Heart left ventricle (tissue), 16 donors: ENCODE measurements at regions not wholly inside any gene's neighbourhood (a gene's known extent, or its start where the extent isn't known, plus 50 kb on each side); places are given as distances from the start of the nearest gene placed in this dataset.

Experiments
- ATAC-seq, 4 donors: fragments of 200-7000 bp; cut with Tn5 transposase; one replicate each; pipeline ENCODE4 v1.9.1; 2020 to 2022; ENCODE audit warnings: moderate library complexity in 4 of 4, mild to moderate bottlenecking in 3 of 4, moderate number of reproducible peaks in 1 of 4
- DNase-seq, 5 donors: peaks; one replicate each; pipeline ENCODE4 v3.0.0-alpha.2; 2020
- H3K27ac ChIP-seq, 12 donors: fragments of 200-600 bp; sonication (generic) in 4 of 12; one replicate each; pipeline versions ENCODE4 v1.5.0 to v1.8.0; 2016 to 2022; ENCODE audit warnings: mild to moderate bottlenecking in 2 of 12
- H3K27me3 ChIP-seq, 9 donors: fragments of 200-600 bp; sonication (generic) in 2 of 9; one replicate each; pipeline versions ENCODE4 v1.5.1 to v1.8.0; 2016 to 2022; ENCODE audit warnings: mild to moderate bottlenecking in 3 of 9
- H3K36me3 ChIP-seq, 9 donors: fragments of 200-600 bp; sonication (generic) in 2 of 9; one replicate each; pipeline versions ENCODE4 v1.5.0 to v1.8.0; 2018 to 2022; ENCODE audit warnings: mild to moderate bottlenecking in 2 of 9
- H3K4me1 ChIP-seq, 12 donors: fragments of 200-600 bp; sonication (generic) in 4 of 12; one replicate each; pipeline versions ENCODE4 v1.5.0 to v1.8.0; 2016 to 2022; ENCODE audit warnings: mild to moderate bottlenecking in 3 of 12
- H3K4me3 ChIP-seq, 12 donors: fragments of 200-600 bp; sonication (generic) in 4 of 12; one replicate each; pipeline versions ENCODE4 v1.5.0 to v1.8.0; 2017 to 2022; ENCODE audit warnings: mild to moderate bottlenecking in 9 of 12, moderate library complexity in 4 of 12
- H3K9me3 ChIP-seq, 12 donors: fragments of 200-600 bp; sonication (generic) in 4 of 12; one replicate each; pipeline versions ENCODE4 v1.5.0 to v1.8.0; 2016 to 2022; ENCODE audit warnings: mild to moderate bottlenecking in 1 of 12
- CTCF ChIP-seq, 12 donors: fragments of 200-600 bp; sonication (generic) in 4 of 12; IDR thresholded peaks; one replicate each; pipeline versions ENCODE4 v1.5.0 to v1.8.0; 2018 to 2022; ENCODE audit warnings: antibody characterized with exemption in 12 of 12, mild to moderate bottlenecking in 5 of 12
- POLR2A ChIP-seq, 2 donors: fragments of 450-650 bp; IDR thresholded peaks; one replicate each; pipeline ENCODE4 v1.6.1; 2017; ENCODE audit warnings: antibody characterized with exemption in 2 of 2, mild to moderate bottlenecking in 2 of 2, moderate library complexity in 2 of 2
- WGBS, 4 donors: extraction: QIAGEN DNeasy Blood & Tissue Kit in 2 of 4; methylation state at CpG; one replicate each; pipeline versions ENCODE4 v1.1.5 to v1.1.7; 2013 to 2018; 5-methylcytosine and 5-hydroxymethylcytosine counted together
- intact Hi-C, 10 donors: fragments of 100-400 bp; cut with DNase I; formaldehyde crosslinking; loops; one replicate each; pipeline versions ENCODE4 v1.11.1 to v1.14.2; 2022
- donor health status: ischemic (EF 13 %, LVEDD 7.1; RV severe dilation, severe dysfunction).
- donor health status: healthy with polysubstance abuse.
- donor health status: DM: no; HTN: yes; CAD: no.
- donor health status: DM: no; HTN: no; CAD: no.
- donor health status: ischemic (EF 25% LVEDD 6.9; RV normal size, moderate dysfunction).
- donor health status: ischemic (EF 25% LVEDD 5.7; RV mildly dilated, moderate dysfunction).
- donor health status: healthy.
- donor health status: DM: yes; HTN: yes; CAD: no.
- donor health status: ischemic (EF 35%, LVEDD 5.7; RV mildly dilated, moderate dysfunction).
- donor health status: nonischemic (EF 11% LVEDD 7.7; RV severe dilation, severe dysfunction).
- donor health status: DM: yes; HTN: yes; CAD: no.
- donor health status: PGD.
- donor health status: ischemic (EF 29% LVEDD 5.4; RV normal size, mild dysfunction).
- donor health status: nonischemic (EF 23%, LVEDD 6.1; RV moderate dilation, normal function).

- intact Hi-C loops = loop anchor here in 1 of 10 donors (5.0 kb wide), 1 partner anchor 272 kb away; no protein-coding TSS in a partner anchor
- no peak overlapping the region for H3K4me3 ChIP-seq
- peaks cover 0 to 4% (median 0%) of the 10 kb centered on the region in 12 donors for H3K9me3 ChIP-seq
- H3K27me3 ChIP-seq = no peaks in the 10 kb centered on the region
- no peak for TF ChIP-seq CTCF (IDR thresholded peaks at IDR 0.05)
- no peak for TF ChIP-seq POLR2A (IDR thresholded peaks at IDR 0.05)
- no peak overlapping the region for H3K27ac ChIP-seq
- ATAC-seq (no peak), DNase-seq (no peak)
- 34 to 45% (median 38%) methylated on average over 1 of the region's 1 CpG for WGBS, 4 donors
- H3K4me1 ChIP-seq = peaks cover 0 to 7% (median 0%) of the 10 kb centered on the region in 12 donors
- no peaks in the 10 kb centered on the region for H3K36me3 ChIP-seq
These were observed 1194.6 kb downstream of the ADGRL3 start for GRCh38 chr4:62394766-62395165.

- H3K36me3 ChIP-seq = no peaks in the 10 kb centered on the region
- WGBS, 4 donors = 71 to 83% (median 77%) methylated on average over 3 of the region's 3 CpGs
- intact Hi-C loops = no loop called here
- no peak for ATAC-seq
- TF ChIP-seq CTCF (IDR thresholded peaks at IDR 0.05) (no peak), POLR2A (IDR thresholded peaks at IDR 0.05) (no peak)
- no peaks in the 10 kb centered on the region for H3K9me3 ChIP-seq
- no peak overlapping the region for H3K27ac ChIP-seq
- no peak for DNase-seq
- no peaks in the 10 kb centered on the region for H3K4me1 ChIP-seq
- H3K27me3 ChIP-seq = no peaks in the 10 kb centered on the region
- H3K4me3 ChIP-seq = no peak overlapping the region
These were observed 1187.7 kb downstream of the ADGRL3 start for GRCh38 chr4:62387808-62388207.

GRCh38 chr4:62377700-62378099 is 1177.6 kb downstream of the ADGRL3 start:
- H3K9me3 ChIP-seq = peaks cover 0 to 5% (median 0%) of the 10 kb centered on the region in 12 donors
- H3K27ac ChIP-seq = no peak overlapping the region
- H3K4me1 ChIP-seq = no peaks in the 10 kb centered on the region
- DNase-seq (no peak), ATAC-seq (no peak)
- intact Hi-C loops = no loop called here
- no peaks in the 10 kb centered on the region for H3K36me3 ChIP-seq
- no peak for TF ChIP-seq CTCF (IDR thresholded peaks at IDR 0.05)
- no peak for TF ChIP-seq POLR2A (IDR thresholded peaks at IDR 0.05)
- H3K27me3 ChIP-seq = no peaks in the 10 kb centered on the region
- no peak overlapping the region for H3K4me3 ChIP-seq

GRCh38 chr4:62377245-62377644 is 1177.1 kb downstream of the ADGRL3 start:
- intact Hi-C loops = no loop called here
- Histone ChIP-seq H3K27me3 (no peaks in the 10 kb centered on the region), H3K27ac (no peak overlapping the region), H3K36me3 (no peaks in the 10 kb centered on the region), H3K9me3 (peaks cover 0 to 5% (median 0%) of the 10 kb centered on the region in 12 donors), H3K4me3 (no peak overlapping the region), H3K4me1 (no peaks in the 10 kb centered on the region)
- TF ChIP-seq POLR2A (IDR thresholded peaks at IDR 0.05) = no peak
- TF ChIP-seq CTCF (IDR thresholded peaks at IDR 0.05) = no peak
- no peak for ATAC-seq
- no peak for DNase-seq
